ENCODE measurements at regions not wholly inside any gene's neighbourhood (a gene's known extent, or its start where the extent isn't known, plus 50 kb on each side); places are given as distances from the start of the nearest gene placed in this dataset.

GRCh38 chr9:31820426-31820825 lies 564.0 kb upstream of the ACO1 start:
- Histone ChIP-seq H3K4me1 (no peaks in the 10 kb centered on the region), H3K36me3 (no peaks in the 10 kb centered on the region), H3K9ac (ENCODE audit: low read depth in 2 of 2, low read length in 2 of 2) (no peak overlapping the region), H3K27me3 (no peaks in the 10 kb centered on the region), H3K9me3 (no peaks in the 10 kb centered on the region), H3K27ac (no peak overlapping the region), H3K4me3 (no peak overlapping the region)
- intact Hi-C loops (cut with DNase I): no loop called here
- TF ChIP-seq, protein P1, sequence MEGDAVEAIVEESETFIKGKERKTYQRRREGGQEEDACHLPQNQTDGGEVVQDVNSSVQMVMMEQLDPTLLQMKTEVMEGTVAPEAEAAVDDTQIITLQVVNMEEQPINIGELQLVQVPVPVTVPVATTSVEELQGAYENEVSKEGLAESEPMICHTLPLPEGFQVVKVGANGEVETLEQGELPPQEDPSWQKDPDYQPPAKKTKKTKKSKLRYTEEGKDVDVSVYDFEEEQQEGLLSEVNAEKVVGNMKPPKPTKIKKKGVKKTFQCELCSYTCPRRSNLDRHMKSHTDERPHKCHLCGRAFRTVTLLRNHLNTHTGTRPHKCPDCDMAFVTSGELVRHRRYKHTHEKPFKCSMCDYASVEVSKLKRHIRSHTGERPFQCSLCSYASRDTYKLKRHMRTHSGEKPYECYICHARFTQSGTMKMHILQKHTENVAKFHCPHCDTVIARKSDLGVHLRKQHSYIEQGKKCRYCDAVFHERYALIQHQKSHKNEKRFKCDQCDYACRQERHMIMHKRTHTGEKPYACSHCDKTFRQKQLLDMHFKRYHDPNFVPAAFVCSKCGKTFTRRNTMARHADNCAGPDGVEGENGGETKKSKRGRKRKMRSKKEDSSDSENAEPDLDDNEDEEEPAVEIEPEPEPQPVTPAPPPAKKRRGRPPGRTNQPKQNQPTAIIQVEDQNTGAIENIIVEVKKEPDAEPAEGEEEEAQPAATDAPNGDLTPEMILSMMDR (IDR thresholded peaks at IDR 0.05): no peak
- no peak for DNase-seq

DNA sequence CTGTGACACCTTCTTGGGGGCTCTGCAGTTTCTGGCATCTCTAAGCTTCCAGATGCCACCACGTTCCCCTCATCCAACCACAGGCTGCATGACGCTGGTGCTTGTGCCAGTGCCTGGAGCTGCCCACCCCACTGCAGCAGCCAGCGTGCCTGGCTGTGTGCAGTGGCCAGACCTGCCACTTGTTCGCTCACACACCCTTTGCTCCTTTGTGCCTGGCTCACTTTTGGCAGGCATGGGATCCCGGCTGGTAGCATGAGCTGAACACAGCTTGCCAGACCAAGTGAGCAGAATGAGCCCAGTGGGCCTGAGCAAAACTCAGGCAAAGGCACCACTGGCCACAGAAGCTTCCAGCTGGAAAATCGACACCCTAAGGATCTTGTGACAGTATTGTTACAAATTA lies 562.9 kb upstream of the ACO1 start:
- no peaks in the 10 kb centered on the region for H3K27me3 ChIP-seq
- no peaks in the 10 kb centered on the region for H3K4me1 ChIP-seq
- no peak overlapping the region for H3K9ac ChIP-seq (ENCODE audit: low read depth in 2 of 2, low read length in 2 of 2)
- TF ChIP-seq, protein P1 (IDR thresholded peaks at IDR 0.05): no peak
- intact Hi-C loops (cut with DNase I): no loop called here
- no peaks in the 10 kb centered on the region for H3K36me3 ChIP-seq
- no peak for DNase-seq
- no peaks in the 10 kb centered on the region for H3K9me3 ChIP-seq
- no peak overlapping the region for H3K27ac ChIP-seq
- no peak overlapping the region for H3K4me3 ChIP-seq

DNA sequence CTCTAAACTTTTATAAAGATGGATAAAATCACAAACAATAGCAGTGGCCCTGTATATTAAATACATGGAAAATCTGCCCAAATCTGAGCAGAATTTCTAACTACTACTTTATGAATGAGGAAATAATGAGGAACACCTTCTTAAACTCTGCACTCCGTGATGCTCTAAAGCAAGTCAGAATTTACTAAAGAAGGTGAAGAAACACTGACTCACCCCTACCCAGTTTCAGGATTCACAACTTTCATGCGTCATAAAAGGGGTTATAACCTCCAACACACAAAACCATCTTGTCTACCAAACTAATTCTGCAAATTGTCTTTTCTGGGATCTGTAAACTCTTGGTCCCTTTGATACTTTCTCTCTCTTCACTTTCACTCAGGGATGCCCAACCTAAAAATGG lies 561.1 kb upstream of the ACO1 start:
- Histone ChIP-seq H3K9ac (ENCODE audit: low read depth in 2 of 2, low read length in 2 of 2) (no peak overlapping the region), H3K27me3 (no peaks in the 10 kb centered on the region), H3K4me3 (no peak overlapping the region), H3K4me1 (no peaks in the 10 kb centered on the region), H3K36me3 (no peaks in the 10 kb centered on the region), H3K9me3 (no peaks in the 10 kb centered on the region), H3K27ac (no peak overlapping the region)
- intact Hi-C loops (cut with DNase I): no loop called here
- TF ChIP-seq, protein P1 (IDR thresholded peaks at IDR 0.05): no peak
- no peak for DNase-seq

GRCh38 chr9:31824860-31825259 lies 559.6 kb upstream of the ACO1 start:
- no peaks in the 10 kb centered on the region for H3K36me3 ChIP-seq
- no peaks in the 10 kb centered on the region for H3K4me1 ChIP-seq
- intact Hi-C loops (cut with DNase I): no loop called here
- H3K4me3 ChIP-seq: no peak overlapping the region
- H3K27me3 ChIP-seq: no peaks in the 10 kb centered on the region
- TF ChIP-seq, protein P1 (IDR thresholded peaks at IDR 0.05): no peak
- no peak overlapping the region for H3K27ac ChIP-seq
- H3K9ac ChIP-seq (ENCODE audit: low read depth in 2 of 2, low read length in 2 of 2): no peak overlapping the region
- no peaks in the 10 kb centered on the region for H3K9me3 ChIP-seq
- no peak for DNase-seq

DNA sequence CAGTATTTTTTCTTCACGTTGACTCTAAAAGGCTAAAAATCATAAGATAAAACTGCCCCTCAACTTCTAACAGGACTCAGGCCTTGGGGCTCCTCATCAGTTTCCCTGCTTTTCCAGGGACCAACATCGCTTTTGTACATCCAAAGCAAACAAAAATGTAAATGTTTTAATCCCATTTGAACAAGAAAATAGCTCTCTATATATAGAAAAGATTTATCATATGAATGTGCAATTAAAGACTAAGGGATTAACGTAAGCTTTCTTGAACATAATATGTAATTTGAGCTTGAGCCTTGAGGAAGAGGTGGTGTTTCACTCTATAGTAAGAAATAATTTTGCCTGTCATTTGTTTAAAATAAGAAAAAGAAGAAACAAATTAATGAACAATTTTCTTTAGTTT lies 547.2 kb upstream of the ACO1 start:
- TF ChIP-seq, protein P1 (IDR thresholded peaks at IDR 0.05): no peak
- H3K27ac ChIP-seq: no peak overlapping the region
- DNase-seq: no peak
- intact Hi-C loops (cut with DNase I): no loop called here
- H3K36me3 ChIP-seq: no peaks in the 10 kb centered on the region
- H3K4me3 ChIP-seq: no peak overlapping the region
- H3K27me3 ChIP-seq: no peaks in the 10 kb centered on the region
- no peaks in the 10 kb centered on the region for H3K9me3 ChIP-seq
- no peak overlapping the region for H3K9ac ChIP-seq (ENCODE audit: low read depth in 2 of 2, low read length in 2 of 2)
- no peaks in the 10 kb centered on the region for H3K4me1 ChIP-seq

- no peaks in the 10 kb centered on the region for H3K9me3 ChIP-seq
- no peak overlapping the region for H3K4me3 ChIP-seq
- H3K9ac ChIP-seq (ENCODE audit: low read depth in 2 of 2, low read length in 2 of 2): no peak overlapping the region
- H3K36me3 ChIP-seq: no peaks in the 10 kb centered on the region
- TF ChIP-seq, protein P1 (IDR thresholded peaks at IDR 0.05): no peak
- no peaks in the 10 kb centered on the region for H3K27me3 ChIP-seq
- intact Hi-C loops (cut with DNase I): no loop called here
- no peak for DNase-seq
- H3K4me1 ChIP-seq: no peaks in the 10 kb centered on the region
- H3K27ac ChIP-seq: no peak overlapping the region
Observed at GRCh38 chr9:31839273-31839672, 545.2 kb upstream of the ACO1 start.
